DOHH2 (cell line): ENCODE measurements at regions not wholly inside any gene's neighbourhood (a gene's known extent, or its start where the extent isn't known, plus 50 kb on each side); places are given as distances from the start of the nearest gene placed in this dataset.

ENCODE experiments used
- CTCF ChIP-seq: fragments of 200-600 bp; sonication (generic); IDR thresholded peaks from one replicate; pipeline ENCODE4 v1.5.1; 2014; ENCODE audit warnings: antibody characterized with exemption, mild to moderate bottlenecking, low read depth, low read length; ENCODE audit not compliant: poor library complexity, severe bottlenecking
- EZH2phosphoT487 ChIP-seq: fragments of 200-600 bp; sonication (generic); IDR thresholded peaks from 2 replicates; pipeline ENCODE4 v1.6.1; 2017; ENCODE audit warnings: borderline replicate concordance, mild to moderate bottlenecking, antibody characterized with exemption, low read length, moderate library complexity, mixed read lengths

- TF ChIP-seq CTCF (no peak), EZH2phosphoT487 (no peak)
Measured at GRCh38 chr3:10716964-10717363, 99.1 kb upstream of the SLC6A11 start.
